GM12892 (cell line): ENCODE measurements at regions not wholly inside any gene's neighbourhood (a gene's known extent, or its start where the extent isn't known, plus 50 kb on each side); places are given as distances from the start of the nearest gene placed in this dataset.

Experiments used
- POLR2A ChIP-seq: IDR thresholded peaks from 2 replicates; pipeline ENCODE4 v1.6.1; 2011; ENCODE audit warnings: low read depth, low read length, control low read depth
- POLR2AphosphoS5 ChIP-seq: IDR thresholded peaks from 2 replicates; pipeline ENCODE4 v1.6.1; 2011; ENCODE audit warnings: low read depth, low read length, control low read depth

DNA sequence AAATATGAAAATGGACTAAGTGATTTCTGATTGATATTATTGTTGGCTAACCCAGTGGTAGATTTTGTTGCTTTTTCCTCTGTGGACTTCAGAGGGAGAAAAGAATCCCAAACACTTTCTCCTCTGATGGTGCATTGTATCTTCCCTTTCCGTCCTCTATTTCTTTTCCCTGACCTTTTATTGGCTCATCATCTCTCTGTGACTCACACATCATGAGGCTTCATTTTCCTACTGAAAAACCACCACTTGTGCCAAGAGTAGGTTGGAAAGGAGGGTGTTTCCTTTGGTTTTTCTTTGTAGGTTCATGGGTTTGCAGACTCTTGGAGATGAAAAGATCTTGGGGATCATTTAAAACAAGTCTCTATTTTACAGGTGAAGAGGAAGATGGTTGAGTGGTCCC, 311.7 kb upstream of the JAG1 start:
- TF ChIP-seq POLR2AphosphoS5: no peak
- TF ChIP-seq POLR2A: no peak
